ENCODE measurements at regions not wholly inside any gene's neighbourhood (a gene's known extent, or its start where the extent isn't known, plus 50 kb on each side); places are given as distances from the start of the nearest gene placed in this dataset.

GRCh38 chr7:91600112-91600511 lies 280.4 kb downstream of the MTERF1 start:
- H3K36me3 ChIP-seq: no peaks in the 10 kb centered on the region
- TF ChIP-seq CTCF (IDR thresholded peaks at IDR 0.05) (no peak), POLR2A (IDR thresholded peaks at IDR 0.05) (no peak)
- H3K27ac ChIP-seq: no peak overlapping the region
- ATAC-seq (no peak), DNase-seq (no peak)
- H3K4me1 ChIP-seq: no peaks in the 10 kb centered on the region
- H3K4me3 ChIP-seq: no peak overlapping the region
- intact Hi-C loops (cut with DNase I): no loop called here
- no peaks in the 10 kb centered on the region for H3K27me3 ChIP-seq
- H3K9me3 ChIP-seq: no peaks in the 10 kb centered on the region

- ATAC-seq: no peak
- WGBS, 4 donors: 94 to 96% (median 95%) methylated on average over 3 of the region's 3 CpGs
- no peaks in the 10 kb centered on the region for H3K9me3 ChIP-seq
- intact Hi-C loops (cut with DNase I): no loop called here
- DNase-seq: no peak
- no peak for TF ChIP-seq POLR2A (IDR thresholded peaks at IDR 0.05)
- no peak for TF ChIP-seq CTCF (IDR thresholded peaks at IDR 0.05)
- H3K4me1 ChIP-seq: no peaks in the 10 kb centered on the region
- H3K27ac ChIP-seq: no peak overlapping the region
- H3K4me3 ChIP-seq: no peak overlapping the region
- no peaks in the 10 kb centered on the region for H3K27me3 ChIP-seq
- no peaks in the 10 kb centered on the region for H3K36me3 ChIP-seq
These were observed 276.8 kb downstream of the MTERF1 start for GRCh38 chr7:91603707-91604106.

GRCh38 chr7:91608606-91609005 lies 271.9 kb downstream of the MTERF1 start:
- intact Hi-C loops (cut with DNase I): no loop called here
- Histone ChIP-seq H3K4me1 (no peaks in the 10 kb centered on the region), H3K9me3 (peaks cover 0 to 5% (median 0%) of the 10 kb centered on the region in 12 donors), H3K36me3 (no peaks in the 10 kb centered on the region), H3K27ac (no peak overlapping the region), H3K27me3 (no peaks in the 10 kb centered on the region), H3K4me3 (no peak overlapping the region)
- DNase-seq (no peak), ATAC-seq (no peak)
- TF ChIP-seq CTCF (IDR thresholded peaks at IDR 0.05) (no peak), POLR2A (IDR thresholded peaks at IDR 0.05) (no peak)
- 92 to 95% (median 94%) methylated on average over 2 of the region's 2 CpGs for WGBS, 4 donors

- Histone ChIP-seq H3K27me3 (no peaks in the 10 kb centered on the region), H3K4me3 (no peak overlapping the region), H3K36me3 (no peaks in the 10 kb centered on the region), H3K9me3 (peaks cover 0 to 5% (median 0%) of the 10 kb centered on the region in 12 donors), H3K4me1 (no peaks in the 10 kb centered on the region), H3K27ac (no peak overlapping the region)
- DNase-seq: no peak
- TF ChIP-seq CTCF (IDR thresholded peaks at IDR 0.05): no peak
- no peak for TF ChIP-seq POLR2A (IDR thresholded peaks at IDR 0.05)
- ATAC-seq: no peak
- intact Hi-C loops (cut with DNase I): no loop called here
These were observed 271.0 kb downstream of the MTERF1 start for GRCh38 chr7:91609525-91609924.
